H1 (cell line): ENCODE measurements at regions not wholly inside any gene's neighbourhood (a gene's known extent, or its start where the extent isn't known, plus 50 kb on each side); places are given as distances from the start of the nearest gene placed in this dataset.

ENCODE experiments used
- CTCF ChIA-PET: fragments of 300-600 bp; sonication (Branson Sonifier 250); formaldehyde crosslinking; loops from one replicate; lab custom pipeline; 2021; ENCODE audit not compliant: partially characterized antibody; lab: Charles Lee
- POLR2A ChIA-PET: fragments of 300-600 bp; sonication (Branson Sonifier 250); formaldehyde crosslinking; loops from one replicate; lab custom pipeline; 2021; ENCODE audit warnings: inconsistent platforms; ENCODE audit not compliant: partially characterized antibody; lab: Charles Lee
- DNase-seq, 2 experiments: peaks; one replicate each; pipeline versions ENCODE4 v3.0.0 to v3.0.0-alpha.2; 2010 to 2022; ENCODE audit warnings: low spot score in 2 of 2, low read depth in 1 of 2, mixed read lengths in 1 of 2
- FAIRE-seq: peaks from 2 replicates; lab custom pipeline; 2011; peaks lifted over from hg19 to GRCh38; lab: Jason Lieb, UNC
- H2AFZ ChIP-seq: 2 replicates; pipeline ENCODE4 v1.8.1; 2012; ENCODE audit warnings: low read length, inconsistent platforms
- H2AK5ac ChIP-seq: 2 replicates; pipeline ENCODE4 v1.6.1; 2013; ENCODE audit warnings: low read depth, low read length
- H2BK120ac ChIP-seq: replicated peaks from 2 replicates; pipeline ENCODE3; 2013; ENCODE audit warnings: low read depth, low read length, inconsistent platforms
- H2BK12ac ChIP-seq: 2 replicates; pipeline ENCODE4 v1.6.1; 2013; ENCODE audit warnings: low read depth, low read length
- H2BK15ac ChIP-seq: 2 replicates; pipeline ENCODE4 v1.6.1; 2013; ENCODE audit warnings: low read length
- H2BK20ac ChIP-seq: 2 replicates; pipeline ENCODE4 v1.6.1; 2013; ENCODE audit warnings: low read length
- H2BK5ac ChIP-seq: 2 replicates; pipeline ENCODE4 v1.6.1; 2013; ENCODE audit warnings: low read depth, low read length
- H3K14ac ChIP-seq: 2 replicates; pipeline ENCODE4 v1.6.1; 2013; ENCODE audit warnings: inconsistent platforms; ENCODE audit not compliant: insufficient read length
- H3K18ac ChIP-seq: 2 replicates; pipeline ENCODE4 v1.6.1; 2013; ENCODE audit warnings: low read length; ENCODE audit errors: extremely low read depth
- H3K23ac ChIP-seq: 2 replicates; pipeline ENCODE4 v1.6.1; 2013; ENCODE audit warnings: inconsistent platforms; ENCODE audit not compliant: insufficient read length
- H3K23me2 ChIP-seq: 2 replicates; pipeline ENCODE4 v1.6.1; 2013; ENCODE audit warnings: low read depth, low read length
- H3K27ac ChIP-seq: 2 replicates; pipeline ENCODE4 v1.6.1; 2011; ENCODE audit warnings: low read depth, low read length, inconsistent platforms
- H3K27me3 ChIP-seq, 4 experiments: replicated peaks in 1 of 4; 1 replicate in 1 of 4; 2 replicates in 3 of 4; pipeline versions ENCODE4 v1.6.1 to v1.8.1; 2011 to 2013; ENCODE audit warnings: low read length in 3 of 4, mild to moderate bottlenecking in 3 of 4, inconsistent platforms in 2 of 4, mixed read lengths in 2 of 4, moderate library complexity in 1 of 4; ENCODE audit not compliant: control insufficient read depth in 3 of 4, insufficient read depth in 3 of 4; ENCODE audit errors: extremely low read depth in 1 of 4
- H3K36me3 ChIP-seq, 4 experiments: 2 replicates each; pipeline versions ENCODE4 v1.6.1 to v1.8.1; 2011 to 2013; ENCODE audit warnings: mild to moderate bottlenecking in 4 of 4, low read length in 3 of 4, moderate library complexity in 2 of 4, control low read depth in 1 of 4, inconsistent platforms in 1 of 4; ENCODE audit not compliant: insufficient read depth in 4 of 4, control insufficient read depth in 2 of 4
- H3K4ac ChIP-seq: replicated peaks from 2 replicates; pipeline ENCODE3; 2013; ENCODE audit warnings: low read length, low read depth, mixed read lengths, inconsistent platforms; ENCODE audit not compliant: insufficient read length
- H3K4me1 ChIP-seq, 4 experiments: replicated peaks in 1 of 4; 1 replicate in 1 of 4; 2 replicates in 3 of 4; pipeline versions ENCODE4 v1.6.1 to v1.8.1; 2011 to 2013; ENCODE audit warnings: low read length in 3 of 4, inconsistent platforms in 2 of 4, mixed read lengths in 1 of 4; ENCODE audit not compliant: insufficient read depth in 4 of 4, control insufficient read depth in 3 of 4
- H3K4me2 ChIP-seq, 2 experiments: 2 replicates each; pipeline versions ENCODE4 v1.6.1 to v1.8.1; 2011 to 2013; ENCODE audit warnings: low read depth in 2 of 2, low read length in 2 of 2, control low read depth in 1 of 2, inconsistent platforms in 1 of 2, mild to moderate bottlenecking in 1 of 2; ENCODE audit not compliant: insufficient read depth in 1 of 2
- H3K4me3 ChIP-seq, 4 experiments: fragments of 200-600, 300-600 bp in 1 of 4; sonication (generic), shearing (Covaris generic), sonication (Bioruptor Twin) in 1 of 4; 2 replicates each; pipeline versions ENCODE4 v1.5.1 to v1.8.1; 2011 to 2016; ENCODE audit warnings: low read length in 4 of 4, low read depth in 3 of 4, control low read depth in 2 of 4, inconsistent platforms in 2 of 4, mild to moderate bottlenecking in 2 of 4, mixed read lengths in 1 of 4, moderate library complexity in 1 of 4; ENCODE audit not compliant: insufficient read depth in 2 of 4; ENCODE audit errors: extremely low read depth in 1 of 4
- H3K56ac ChIP-seq: replicated peaks from 2 replicates; pipeline ENCODE3; 2013; ENCODE audit warnings: low read depth, mild to moderate bottlenecking, mixed read lengths, low read length, inconsistent platforms; ENCODE audit not compliant: insufficient read length
- H3K79me1 ChIP-seq: 2 replicates; pipeline ENCODE4 v1.6.1; 2013; ENCODE audit warnings: low read depth, low read length, control low read depth
- H3K79me2 ChIP-seq, 2 experiments: 2 replicates each; pipeline versions ENCODE4 v1.6.1 to v1.8.1; 2012 to 2013; ENCODE audit warnings: low read length in 2 of 2, mild to moderate bottlenecking in 2 of 2, inconsistent platforms in 1 of 2; ENCODE audit not compliant: insufficient read depth in 2 of 2, control insufficient read depth in 1 of 2
- H3K9ac ChIP-seq, 4 experiments: replicated peaks in 1 of 4; 1 replicate in 1 of 4; 2 replicates in 3 of 4; pipeline versions ENCODE4 v1.6.1 to v1.8.1; 2011 to 2013; ENCODE audit warnings: low read depth in 3 of 4, low read length in 3 of 4, control low read depth in 2 of 4, mild to moderate bottlenecking in 2 of 4, moderate library complexity in 2 of 4, inconsistent platforms in 1 of 4; ENCODE audit errors: extremely low read depth in 1 of 4
- H3K9me3 ChIP-seq, 2 experiments: 2 replicates each; pipeline versions ENCODE4 v1.6.1 to v1.8.1; 2012 to 2013; ENCODE audit warnings: mild to moderate bottlenecking in 2 of 2, moderate library complexity in 2 of 2, control low read depth in 1 of 2, inconsistent platforms in 1 of 2, low read depth in 1 of 2, low read length in 1 of 2, mixed read lengths in 1 of 2; ENCODE audit not compliant: insufficient read depth in 2 of 2
- H4K20me1 ChIP-seq, 2 experiments: replicated peaks in 1 of 2; 2 replicates each; pipeline versions ENCODE3 to v1.8.1; 2011 to 2013; ENCODE audit warnings: inconsistent platforms in 2 of 2, low read length in 2 of 2, mild to moderate bottlenecking in 1 of 2; ENCODE audit not compliant: insufficient read depth in 2 of 2, control insufficient read depth in 1 of 2
- H4K5ac ChIP-seq: 2 replicates; pipeline ENCODE4 v1.6.1; 2013; ENCODE audit warnings: low read length, low read depth, mixed read lengths, inconsistent platforms; ENCODE audit not compliant: insufficient read length
- H4K8ac ChIP-seq: 2 replicates; pipeline ENCODE4 v1.8.0; 2013; ENCODE audit warnings: mild to moderate bottlenecking, moderate library complexity, low read length, inconsistent platforms; ENCODE audit not compliant: insufficient read depth; ENCODE audit errors: extremely low read depth
- H4K91ac ChIP-seq: replicated peaks from 2 replicates; pipeline ENCODE3; 2013; ENCODE audit warnings: low read length, mixed read lengths, inconsistent platforms; ENCODE audit not compliant: insufficient read length
- BRCA1 ChIP-seq: IDR thresholded peaks from 2 replicates; pipeline ENCODE4 v1.6.1; 2012; ENCODE audit warnings: low read depth, low read length, improper control_type of control experiment
- CTBP2 ChIP-seq: IDR thresholded peaks from 2 replicates; pipeline ENCODE4 v1.7.0; 2011; ENCODE audit warnings: borderline replicate concordance, mild to moderate bottlenecking, moderate library complexity, mixed read lengths, low read length; ENCODE audit not compliant: insufficient read depth, insufficient read length
- KDM4A ChIP-seq: IDR thresholded peaks from one replicate; pipeline ENCODE4 v1.7.1; 2012; ENCODE audit warnings: low read depth, mild to moderate bottlenecking, moderate library complexity, low read length, inconsistent platforms; ENCODE audit not compliant: severe bottlenecking
- KDM5A ChIP-seq: fragments of 200-600 bp; IDR thresholded peaks from 2 replicates; pipeline ENCODE4 v1.7.1; 2012; ENCODE audit warnings: mild to moderate bottlenecking, low read length, inconsistent platforms, mixed read lengths
- MAFK ChIP-seq: IDR thresholded peaks from 2 replicates; pipeline ENCODE4 v1.6.1; 2012; ENCODE audit warnings: low read depth, mild to moderate bottlenecking, improper control_type of control experiment, low read length
- RNF2 ChIP-seq: fragments of 200-900, 300-1000 bp; sonication (generic); IDR thresholded peaks from 2 replicates; pipeline ENCODE4 v1.7.1; 2016; ENCODE audit warnings: borderline replicate concordance, low read depth, mild to moderate bottlenecking, antibody characterized with exemption, low read length; ENCODE audit not compliant: poor library complexity, severe bottlenecking; ENCODE audit errors: missing control alignments
- SAP30 ChIP-seq: fragments of 300-600 bp; sonication (generic); IDR thresholded peaks from 2 replicates; pipeline ENCODE4 v1.7.1; 2012; ENCODE audit warnings: low read length, moderate library complexity, mild to moderate bottlenecking, inconsistent platforms; ENCODE audit not compliant: insufficient read depth, insufficient replicate concordance
- TAF1 ChIP-seq: IDR thresholded peaks from 2 replicates; pipeline ENCODE4 v1.6.1; 2011; ENCODE audit warnings: mild to moderate bottlenecking, low read depth, low read length
- TBP ChIP-seq: IDR thresholded peaks from 2 replicates; pipeline ENCODE4 v1.6.1; 2011; ENCODE audit warnings: low read depth, low read length, improper control_type of control experiment
- WGBS, 2 experiments: shearing (Covaris generic) in 1 of 2; methylation state at CpG; one replicate each; pipeline versions ENCODE4 v1.1.6 to v1.1.7; 2013 to 2015; ENCODE audit warnings: low lambda C conversion rate in 2 of 2, mixed read lengths in 2 of 2, inconsistent platforms in 1 of 2, low coverage in 1 of 2, missing lambda C conversion rate in 1 of 2; ENCODE audit not compliant: insufficient replicate concordance in 2 of 2, insufficient coverage in 1 of 2, insufficient read length in 1 of 2; ENCODE audit errors: extremely low coverage in 1 of 2, missing lambda C conversion rate in 1 of 2; 5-methylcytosine and 5-hydroxymethylcytosine counted together
- TF ChIP-seq, protein P1 (sequence below): IDR thresholded peaks from 2 replicates; pipeline ENCODE4 v1.6.1; 2012; ENCODE audit warnings: inconsistent platforms
- TF ChIP-seq, protein P2 (sequence below): IDR thresholded peaks from 2 replicates; pipeline ENCODE4 v1.6.1; 2011; ENCODE audit warnings: low read depth, mild to moderate bottlenecking, low read length; ENCODE audit not compliant: insufficient read depth

DNA sequence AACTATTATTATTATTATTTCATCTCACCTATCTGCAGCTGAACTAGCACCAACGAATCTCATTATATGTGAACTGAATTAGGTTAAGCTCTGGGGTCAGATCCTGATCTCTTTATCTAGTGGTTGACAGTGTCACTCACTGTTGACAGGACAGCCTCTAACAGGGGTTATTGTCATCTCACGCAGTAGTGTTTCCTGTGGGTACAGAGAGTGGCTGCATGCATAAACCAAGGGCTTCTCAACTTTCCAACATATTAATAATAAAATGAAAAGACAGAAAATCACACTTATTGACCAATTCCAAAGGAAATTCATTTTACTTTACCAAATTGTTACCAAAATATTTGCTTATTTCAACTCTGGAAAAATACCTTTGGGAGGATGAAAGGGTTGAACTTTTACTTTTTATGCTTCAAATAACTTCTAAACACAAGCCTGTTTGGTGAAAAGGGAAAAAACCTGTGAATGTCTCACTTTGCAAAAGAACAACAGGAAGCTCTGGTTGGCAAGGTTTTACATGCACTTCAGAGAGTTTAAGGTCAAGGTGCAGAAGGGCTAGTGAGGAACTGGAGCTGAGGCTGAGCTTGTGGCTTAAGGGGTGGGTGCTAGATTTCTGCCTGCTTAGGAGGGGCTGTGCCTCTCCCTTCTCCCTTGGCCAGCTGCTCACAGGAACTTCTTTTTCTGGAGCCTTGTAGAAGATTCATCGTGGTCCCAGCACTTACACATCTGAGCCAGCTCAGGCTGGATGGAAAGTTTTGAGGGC is 72.6 kb downstream of the CTAGE1 start:
- H3K79me2 ChIP-seq, result no peaks in the 10 kb centered on the region
- H3K4ac ChIP-seq, result no peak overlapping the region
- H2BK5ac ChIP-seq, result no peak overlapping the region
- CTCF ChIA-PET, result no interaction called here
- H2BK120ac ChIP-seq, result no peak overlapping the region
- no peaks in the 10 kb centered on the region for H3K9me3 ChIP-seq
- 81% methylated on average over 3 of the region's 3 CpGs; no CpG with 5 or more reads in 1 of the 2 experiments for WGBS, 2 experiments
- H2BK15ac ChIP-seq, result no peak overlapping the region
- no peak overlapping the region for H3K4me3 ChIP-seq
- no peak overlapping the region for H3K23ac ChIP-seq
- no peak overlapping the region for H2BK20ac ChIP-seq
- H2AFZ ChIP-seq, result no peak overlapping the region
- H3K23me2 ChIP-seq, result peaks cover 11% of the 10 kb centered on the region
- H2BK12ac ChIP-seq, result no peak overlapping the region
- no peak overlapping the region for H3K27ac ChIP-seq
- no peak overlapping the region for H3K14ac ChIP-seq
- H3K18ac ChIP-seq, result no peak overlapping the region
- H2AK5ac ChIP-seq, result no peak overlapping the region
- no peak overlapping the region for H3K56ac ChIP-seq
- POLR2A ChIA-PET, result no interaction called here
- H3K9ac ChIP-seq, result no peak overlapping the region
- no peak overlapping the region for H4K8ac ChIP-seq
- H3K4me2 ChIP-seq, result no peak overlapping the region
- H3K4me1 ChIP-seq, result peaks cover 0 to 23% (median 5%) of the 10 kb centered on the region in 4 experiments; a peak in 4 of 7 replicates
- H3K36me3 ChIP-seq, result no peaks in the 10 kb centered on the region
- H3K27me3 ChIP-seq, result peaks cover 14 to 49% (median 43%) of the 10 kb centered on the region in 4 experiments
- H4K20me1 ChIP-seq, result peaks cover 2 to 5% of the 10 kb centered on the region in 2 experiments
- no peaks in the 10 kb centered on the region for H3K79me1 ChIP-seq
- FAIRE-seq (no peak), DNase-seq (no peak)
- no peak overlapping the region for H4K91ac ChIP-seq
- no peak overlapping the region for H4K5ac ChIP-seq
- TF ChIP-seq KDM5A (no peak), BRCA1 (no peak), MAFK (no peak), KDM4A (no peak), TAF1 (no peak), RNF2 (no peak), CTBP2 (no peak), TBP (no peak), SAP30 (no peak)
- TF ChIP-seq, protein P1, sequence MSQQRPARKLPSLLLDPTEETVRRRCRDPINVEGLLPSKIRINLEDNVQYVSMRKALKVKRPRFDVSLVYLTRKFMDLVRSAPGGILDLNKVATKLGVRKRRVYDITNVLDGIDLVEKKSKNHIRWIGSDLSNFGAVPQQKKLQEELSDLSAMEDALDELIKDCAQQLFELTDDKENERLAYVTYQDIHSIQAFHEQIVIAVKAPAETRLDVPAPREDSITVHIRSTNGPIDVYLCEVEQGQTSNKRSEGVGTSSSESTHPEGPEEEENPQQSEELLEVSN, result no peak
- TF ChIP-seq, protein P2, sequence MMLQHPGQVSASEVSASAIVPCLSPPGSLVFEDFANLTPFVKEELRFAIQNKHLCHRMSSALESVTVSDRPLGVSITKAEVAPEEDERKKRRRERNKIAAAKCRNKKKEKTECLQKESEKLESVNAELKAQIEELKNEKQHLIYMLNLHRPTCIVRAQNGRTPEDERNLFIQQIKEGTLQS, result no peak
